GM06990 (cell line): ENCODE measurements at regions not wholly inside any gene's neighbourhood (a gene's known extent, or its start where the extent isn't known, plus 50 kb on each side); places are given as distances from the start of the nearest gene placed in this dataset.

Source experiments
- DNase-seq: peaks from one replicate; pipeline ENCODE4 v3.0.0-alpha.2; 2011; ENCODE audit not compliant: insufficient read length; ENCODE audit errors: extremely low read depth
- H3K27me3 ChIP-seq: replicated peaks from 2 replicates; pipeline ENCODE4 v1.6.0; 2011; ENCODE audit warnings: low read length; ENCODE audit not compliant: control insufficient read depth, insufficient read depth
- H3K36me3 ChIP-seq: 2 replicates; pipeline ENCODE4 v1.5.1; 2011; ENCODE audit warnings: low read length; ENCODE audit not compliant: control insufficient read depth, insufficient read depth
- H3K4me3 ChIP-seq: replicated peaks from 2 replicates; pipeline ENCODE4 v1.5.1; 2011; ENCODE audit warnings: low read depth, mild to moderate bottlenecking, control low read depth, low read length
- CTCF ChIP-seq: IDR thresholded peaks from 2 replicates; pipeline ENCODE4 v1.5.1; 2011; ENCODE audit warnings: low read length, control low read depth, mild to moderate bottlenecking, inconsistent platforms; ENCODE audit not compliant: insufficient read depth, poor library complexity, severe bottlenecking

GRCh38 chr2:4047961-4048891, 344.9 kb downstream of the DCDC2C start:
- Histone ChIP-seq H3K36me3 (no peaks in the 10 kb centered on the region), H3K27me3 (no peaks in the 10 kb centered on the region), H3K4me3 (no peak overlapping the region)
- DNase-seq, result no peak
- TF ChIP-seq CTCF, result no peak

- DNase-seq, result no peak
- no peaks in the 10 kb centered on the region for H3K27me3 ChIP-seq
- no peak for TF ChIP-seq CTCF
Measured at GRCh38 chr2:4049463-4049862, 346.1 kb downstream of the DCDC2C start.

GRCh38 chr2:4053769-4054493, 350.6 kb downstream of the DCDC2C start:
- no peak for DNase-seq
- Histone ChIP-seq H3K36me3 (no peaks in the 10 kb centered on the region), H3K4me3 (no peak overlapping the region), H3K27me3 (no peaks in the 10 kb centered on the region)
- TF ChIP-seq CTCF, result no peak

More at GRCh38 chr2:4049463-4049862, 346.1 kb downstream of the DCDC2C start:
- Histone ChIP-seq H3K36me3 (no peaks in the 10 kb centered on the region), H3K4me3 (no peak overlapping the region)

- TF ChIP-seq CTCF, result no peak
- Histone ChIP-seq H3K36me3 (no peaks in the 10 kb centered on the region), H3K4me3 (no peak overlapping the region), H3K27me3 (no peaks in the 10 kb centered on the region)
- no peak for DNase-seq
Measured at GRCh38 chr2:4066217-4066616, 362.8 kb downstream of the DCDC2C start.

GRCh38 chr2:4073026-4073569, 369.7 kb downstream of the DCDC2C start:
- no peak for DNase-seq
- no peaks in the 10 kb centered on the region for H3K36me3 ChIP-seq
- no peak overlapping the region for H3K4me3 ChIP-seq
- H3K27me3 ChIP-seq, result no peaks in the 10 kb centered on the region
- TF ChIP-seq CTCF, result no peak
